ENCODE measurements at regions not wholly inside any gene's neighbourhood (a gene's known extent, or its start where the extent isn't known, plus 50 kb on each side); places are given as distances from the start of the nearest gene placed in this dataset.
"Not testable (repeated sequence)": the region's sequence is repeated elsewhere in the genome, so short reads cannot be mapped to it uniquely, and the experiment has no call there.

GRCh38 chr3:27661797-27662196 lies 60.3 kb downstream of the EOMES start:
- no peak for DNase-seq

- DNase-seq = peak; percentile 54 to 55
These were observed 62.7 kb downstream of the EOMES start for GRCh38 chr3:27659279-27660021.

- no peak for DNase-seq
These were observed 63.4 kb downstream of the EOMES start for GRCh38 chr3:27658741-27659140.

GRCh38 chr3:27657871-27658270 lies 64.3 kb downstream of the EOMES start:
- no peak for DNase-seq

- no peak for DNase-seq
These were observed 64.7 kb downstream of the EOMES start for GRCh38 chr3:27657404-27657803.

- no peak for DNase-seq
These were observed 65.3 kb downstream of the EOMES start for GRCh38 chr3:27656790-27657189.

- no peak for DNase-seq
These were observed 66.6 kb downstream of the EOMES start for GRCh38 chr3:27655547-27655946.

- DNase-seq = no peak
These were observed 68.1 kb downstream of the EOMES start for GRCh38 chr3:27653803-27654558.

- no peak for DNase-seq
These were observed 72.8 kb downstream of the EOMES start for GRCh38 chr3:27649277-27649676.

- no peak for DNase-seq
These were observed 75.2 kb downstream of the EOMES start for GRCh38 chr3:27646896-27647295.

GRCh38 chr3:27644941-27645340 lies 77.2 kb downstream of the EOMES start:
- no peak for DNase-seq

- no peak for DNase-seq
These were observed 78.8 kb downstream of the EOMES start for GRCh38 chr3:27643355-27643754.

GRCh38 chr3:27642796-27643195 lies 79.3 kb downstream of the EOMES start:
- no peak for DNase-seq

GRCh38 chr3:27641888-27642601 lies 80.1 kb downstream of the EOMES start:
- DNase-seq = no peak

GRCh38 chr3:27641271-27641800 lies 80.8 kb downstream of the EOMES start:
- no peak for DNase-seq

- peak; percentile 84 to 86 for DNase-seq
These were observed 82.9 kb downstream of the EOMES start for GRCh38 chr3:27639271-27639670.

GRCh38 chr3:27638594-27638993 lies 83.5 kb downstream of the EOMES start:
- no peak for DNase-seq

- DNase-seq = peak in 1 of 2 experiments; percentile 53
These were observed 84.7 kb downstream of the EOMES start for GRCh38 chr3:27637346-27637995.

- DNase-seq = not testable (repeated sequence)
These were observed 87.1 kb downstream of the EOMES start for GRCh38 chr3:27635006-27635405.

GRCh38 chr3:27633224-27633545 lies 88.9 kb downstream of the EOMES start:
- DNase-seq = peak; percentile 69 to 81

GRCh38 chr3:27632431-27633223 lies 89.5 kb downstream of the EOMES start:
- peak; percentile 69 to 81 for DNase-seq

- no peak for DNase-seq
These were observed 91.2 kb downstream of the EOMES start for GRCh38 chr3:27630885-27631284.

All from AML-193 (cell line).